ENCODE measurements at regions not wholly inside any gene's neighbourhood (a gene's known extent, or its start where the extent isn't known, plus 50 kb on each side); places are given as distances from the start of the nearest gene placed in this dataset.

DNA sequence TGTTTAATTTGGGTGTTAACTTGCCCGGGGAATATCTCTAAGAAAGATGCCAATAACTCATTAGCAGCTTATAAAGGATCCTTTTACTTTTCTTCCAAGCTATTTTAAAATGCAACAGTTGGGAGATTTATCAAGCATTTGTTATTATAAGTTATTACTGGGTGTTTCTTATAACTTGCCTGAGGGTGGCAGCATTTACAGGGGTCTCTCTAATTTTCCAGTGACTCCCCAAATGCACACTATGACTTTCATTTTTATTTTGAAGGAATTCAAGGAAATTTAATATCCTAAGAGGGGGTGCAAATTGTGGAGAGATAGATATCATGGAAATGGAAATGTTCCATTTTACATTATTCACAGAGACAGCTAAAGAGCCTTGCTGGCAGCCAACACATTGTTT, 138.0 kb downstream of the PDGFRA start (continued):
- TF ChIP-seq, protein P1, sequence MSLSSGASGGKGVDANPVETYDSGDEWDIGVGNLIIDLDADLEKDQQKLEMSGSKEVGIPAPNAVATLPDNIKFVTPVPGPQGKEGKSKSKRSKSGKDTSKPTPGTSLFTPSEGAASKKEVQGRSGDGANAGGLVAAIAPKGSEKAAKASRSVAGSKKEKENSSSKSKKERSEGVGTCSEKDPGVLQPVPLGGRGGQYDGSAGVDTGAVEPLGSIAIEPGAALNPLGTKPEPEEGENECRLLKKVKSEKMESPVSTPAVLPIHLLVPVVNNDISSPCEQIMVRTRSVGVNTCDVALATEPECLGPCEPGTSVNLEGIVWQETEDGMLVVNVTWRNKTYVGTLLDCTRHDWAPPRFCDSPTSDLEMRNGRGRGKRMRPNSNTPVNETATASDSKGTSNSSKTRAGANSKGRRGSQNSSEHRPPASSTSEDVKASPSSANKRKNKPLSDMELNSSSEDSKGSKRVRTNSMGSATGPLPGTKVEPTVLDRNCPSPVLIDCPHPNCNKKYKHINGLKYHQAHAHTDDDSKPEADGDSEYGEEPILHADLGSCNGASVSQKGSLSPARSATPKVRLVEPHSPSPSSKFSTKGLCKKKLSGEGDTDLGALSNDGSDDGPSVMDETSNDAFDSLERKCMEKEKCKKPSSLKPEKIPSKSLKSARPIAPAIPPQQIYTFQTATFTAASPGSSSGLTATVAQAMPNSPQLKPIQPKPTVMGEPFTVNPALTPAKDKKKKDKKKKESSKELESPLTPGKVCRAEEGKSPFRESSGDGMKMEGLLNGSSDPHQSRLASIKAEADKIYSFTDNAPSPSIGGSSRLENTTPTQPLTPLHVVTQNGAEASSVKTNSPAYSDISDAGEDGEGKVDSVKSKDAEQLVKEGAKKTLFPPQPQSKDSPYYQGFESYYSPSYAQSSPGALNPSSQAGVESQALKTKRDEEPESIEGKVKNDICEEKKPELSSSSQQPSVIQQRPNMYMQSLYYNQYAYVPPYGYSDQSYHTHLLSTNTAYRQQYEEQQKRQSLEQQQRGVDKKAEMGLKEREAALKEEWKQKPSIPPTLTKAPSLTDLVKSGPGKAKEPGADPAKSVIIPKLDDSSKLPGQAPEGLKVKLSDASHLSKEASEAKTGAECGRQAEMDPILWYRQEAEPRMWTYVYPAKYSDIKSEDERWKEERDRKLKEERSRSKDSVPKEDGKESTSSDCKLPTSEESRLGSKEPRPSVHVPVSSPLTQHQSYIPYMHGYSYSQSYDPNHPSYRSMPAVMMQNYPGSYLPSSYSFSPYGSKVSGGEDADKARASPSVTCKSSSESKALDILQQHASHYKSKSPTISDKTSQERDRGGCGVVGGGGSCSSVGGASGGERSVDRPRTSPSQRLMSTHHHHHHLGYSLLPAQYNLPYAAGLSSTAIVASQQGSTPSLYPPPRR (CRISPR knock-in tag; IDR thresholded peaks at IDR 0.05; ENCODE audit: borderline replicate concordance), result no peak
- TF ChIP-seq, protein P2, sequence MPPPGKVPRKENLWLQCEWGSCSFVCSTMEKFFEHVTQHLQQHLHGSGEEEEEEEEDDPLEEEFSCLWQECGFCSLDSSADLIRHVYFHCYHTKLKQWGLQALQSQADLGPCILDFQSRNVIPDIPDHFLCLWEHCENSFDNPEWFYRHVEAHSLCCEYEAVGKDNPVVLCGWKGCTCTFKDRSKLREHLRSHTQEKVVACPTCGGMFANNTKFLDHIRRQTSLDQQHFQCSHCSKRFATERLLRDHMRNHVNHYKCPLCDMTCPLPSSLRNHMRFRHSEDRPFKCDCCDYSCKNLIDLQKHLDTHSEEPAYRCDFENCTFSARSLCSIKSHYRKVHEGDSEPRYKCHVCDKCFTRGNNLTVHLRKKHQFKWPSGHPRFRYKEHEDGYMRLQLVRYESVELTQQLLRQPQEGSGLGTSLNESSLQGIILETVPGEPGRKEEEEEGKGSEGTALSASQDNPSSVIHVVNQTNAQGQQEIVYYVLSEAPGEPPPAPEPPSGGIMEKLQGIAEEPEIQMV (tag; conservative IDR thresholded peaks at IDR 0.05; ENCODE audit: low read depth), result no peak
- no peak for TF ChIP-seq FOXK1 (CRISPR knock-in tag; IDR thresholded peaks at IDR 0.05; ENCODE audit: borderline replicate concordance)
- TF ChIP-seq, protein P3, sequence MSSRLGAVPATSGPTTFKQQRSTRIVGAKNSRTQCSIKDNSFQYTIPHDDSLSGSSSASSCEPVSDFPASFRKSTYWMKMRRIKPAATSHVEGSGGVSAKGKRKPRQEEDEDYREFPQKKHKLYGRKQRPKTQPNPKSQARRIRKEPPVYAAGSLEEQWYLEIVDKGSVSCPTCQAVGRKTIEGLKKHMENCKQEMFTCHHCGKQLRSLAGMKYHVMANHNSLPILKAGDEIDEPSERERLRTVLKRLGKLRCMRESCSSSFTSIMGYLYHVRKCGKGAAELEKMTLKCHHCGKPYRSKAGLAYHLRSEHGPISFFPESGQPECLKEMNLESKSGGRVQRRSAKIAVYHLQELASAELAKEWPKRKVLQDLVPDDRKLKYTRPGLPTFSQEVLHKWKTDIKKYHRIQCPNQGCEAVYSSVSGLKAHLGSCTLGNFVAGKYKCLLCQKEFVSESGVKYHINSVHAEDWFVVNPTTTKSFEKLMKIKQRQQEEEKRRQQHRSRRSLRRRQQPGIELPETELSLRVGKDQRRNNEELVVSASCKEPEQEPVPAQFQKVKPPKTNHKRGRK (tag; IDR thresholded peaks at IDR 0.05), result no peak
- no peak for TF ChIP-seq MTA3 (IDR thresholded peaks at IDR 0.05; ENCODE audit: borderline replicate concordance)
- no peak for TF ChIP-seq SMAD2 (IDR thresholded peaks at IDR 0.05; ENCODE audit: low read depth, low read length)
- TF ChIP-seq, protein P4, sequence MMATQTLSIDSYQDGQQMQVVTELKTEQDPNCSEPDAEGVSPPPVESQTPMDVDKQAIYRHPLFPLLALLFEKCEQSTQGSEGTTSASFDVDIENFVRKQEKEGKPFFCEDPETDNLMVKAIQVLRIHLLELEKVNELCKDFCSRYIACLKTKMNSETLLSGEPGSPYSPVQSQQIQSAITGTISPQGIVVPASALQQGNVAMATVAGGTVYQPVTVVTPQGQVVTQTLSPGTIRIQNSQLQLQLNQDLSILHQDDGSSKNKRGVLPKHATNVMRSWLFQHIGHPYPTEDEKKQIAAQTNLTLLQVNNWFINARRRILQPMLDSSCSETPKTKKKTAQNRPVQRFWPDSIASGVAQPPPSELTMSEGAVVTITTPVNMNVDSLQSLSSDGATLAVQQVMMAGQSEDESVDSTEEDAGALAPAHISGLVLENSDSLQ (IDR thresholded peaks at IDR 0.05), result no peak
- peak; percentile 36 to 46 for TF ChIP-seq RAD21 (CRISPR knock-in tag; conservative IDR thresholded peaks at IDR 0.05 in 1 of 2, IDR thresholded peaks at IDR 0.05 in 1 of 2)
- TF ChIP-seq SIN3B (IDR thresholded peaks at IDR 0.05; ENCODE audit: low read depth), result no peak
- no peak for TF ChIP-seq KDM4B (IDR thresholded peaks at IDR 0.05; ENCODE audit: borderline replicate concordance in 2 of 2, low read depth in 1 of 2)
- no peak for TF ChIP-seq ELF4 (CRISPR knock-in tag; IDR thresholded peaks at IDR 0.05)
- TF ChIP-seq NCOA2 (IDR thresholded peaks at IDR 0.05; ENCODE audit: partially characterized antibody in 2 of 2), result no peak
- no peak for TF ChIP-seq TEAD1 (CRISPR knock-in tag; IDR thresholded peaks at IDR 0.05)
